Right cardiac atrium (tissue), 5 donors: ENCODE measurements at regions not wholly inside any gene's neighbourhood (a gene's known extent, or its start where the extent isn't known, plus 50 kb on each side); places are given as distances from the start of the nearest gene placed in this dataset.
"Not testable (repeated sequence)": the region's sequence is repeated elsewhere in the genome, so short reads cannot be mapped to it uniquely, and the experiment has no call there.

Experiments
- ATAC-seq, 2 donors: fragments of 200-7000 bp; cut with Tn5 transposase; one replicate each; pipeline versions ENCODE4 v1.8.0 to v1.9.1; 2020; ENCODE audit warnings: moderate library complexity in 2 of 2, mild to moderate bottlenecking in 1 of 2
- DNase-seq, 3 donors: peaks; one replicate each; pipeline ENCODE4 v3.0.0-alpha.2; 2020
- H3K27ac ChIP-seq: one replicate; pipeline ENCODE4 v1.5.1; 2013; ENCODE audit warnings: mild to moderate bottlenecking, low read length, control low read depth, moderate library complexity
- H3K27me3 ChIP-seq: one replicate; pipeline ENCODE4 v1.6.1; 2013; ENCODE audit not compliant: control insufficient read depth, insufficient read depth
- H3K4me1 ChIP-seq: one replicate; pipeline ENCODE4 v1.6.1; 2013; ENCODE audit warnings: low read length; ENCODE audit not compliant: control insufficient read depth, insufficient read depth
- H3K4me3 ChIP-seq: one replicate; pipeline ENCODE4 v1.5.1; 2013; ENCODE audit warnings: low read length, control low read depth
- H3K9me3 ChIP-seq: one replicate; pipeline ENCODE4 v1.6.1; 2013; ENCODE audit warnings: low read length; ENCODE audit not compliant: control insufficient read depth
- WGBS: extraction: QIAGEN DNeasy Blood & Tissue Kit; methylation state at CpG from one replicate; pipeline ENCODE4 v1.1.7; 2013; 5-methylcytosine and 5-hydroxymethylcytosine counted together
- intact Hi-C, 4 donors: fragments of 100-400 bp; cut with DNase I; formaldehyde crosslinking; loops; one replicate each; pipeline versions ENCODE4 v1.11.0 to v1.14.0; 2022 to 2023
- donor health status: healthy with polysubstance abuse.
- donor health status: DM: no; HTN: yes; CAD: no.
- donor health status: DM: no; HTN: no; CAD: no.
- donor health status: DM: no; HTN: yes; CAD: no; lungs with severe emphysema.
- donor health status: DM: yes; HTN: yes; CAD: no.

GRCh38 chr14:45976001-45976400 is 675.6 kb downstream of the RPL10L start:
- ATAC-seq = no peak
- H3K27ac ChIP-seq = no peak overlapping the region
- no peak for DNase-seq
- no peaks in the 10 kb centered on the region for H3K27me3 ChIP-seq
- no peaks in the 10 kb centered on the region for H3K9me3 ChIP-seq
- H3K4me3 ChIP-seq = no peak overlapping the region
- intact Hi-C loops = no loop called here
- H3K4me1 ChIP-seq = no peaks in the 10 kb centered on the region
- WGBS = 72% methylated on average over 2 of the region's 2 CpGs

GRCh38 chr14:45972416-45972815 is 679.2 kb downstream of the RPL10L start:
- Histone ChIP-seq H3K9me3 (no peaks in the 10 kb centered on the region), H3K4me1 (no peaks in the 10 kb centered on the region), H3K27me3 (no peaks in the 10 kb centered on the region), H3K4me3 (no peak overlapping the region), H3K27ac (no peak overlapping the region)
- WGBS = 78% methylated on average over 4 of the region's 4 CpGs
- ATAC-seq = no peak
- intact Hi-C loops = no loop called here
- DNase-seq = no peak

GRCh38 chr14:45970621-45971020 is 681.0 kb downstream of the RPL10L start:
- no peak overlapping the region for H3K4me3 ChIP-seq
- H3K9me3 ChIP-seq = no peaks in the 10 kb centered on the region
- no peaks in the 10 kb centered on the region for H3K4me1 ChIP-seq
- DNase-seq (no peak), ATAC-seq (no peak)
- WGBS = 74% methylated on average over 1 of the region's 1 CpG
- H3K27me3 ChIP-seq = no peaks in the 10 kb centered on the region
- no peak overlapping the region for H3K27ac ChIP-seq
- intact Hi-C loops = no loop called here

GRCh38 chr14:45968037-45968436 is 683.5 kb downstream of the RPL10L start:
- Histone ChIP-seq H3K9me3 (no peaks in the 10 kb centered on the region), H3K27me3 (no peaks in the 10 kb centered on the region), H3K4me3 (no peak overlapping the region), H3K27ac (no peak overlapping the region), H3K4me1 (no peaks in the 10 kb centered on the region)
- DNase-seq = no peak
- intact Hi-C loops = no loop called here
- ATAC-seq = no peak
- 61% methylated on average over 1 of the region's 1 CpG for WGBS

- no peak overlapping the region for H3K4me3 ChIP-seq
- WGBS = 58% methylated on average over 2 of the region's 2 CpGs
- no peak overlapping the region for H3K27ac ChIP-seq
- H3K4me1 ChIP-seq = no peaks in the 10 kb centered on the region
- DNase-seq = no peak
- no peaks in the 10 kb centered on the region for H3K27me3 ChIP-seq
- ATAC-seq = no peak
- intact Hi-C loops = no loop called here
- no peaks in the 10 kb centered on the region for H3K9me3 ChIP-seq
Observed at GRCh38 chr14:45949479-45949878, 696.5 kb upstream of the MIS18BP1 start.

- Histone ChIP-seq H3K27me3 (no peaks in the 10 kb centered on the region), H3K27ac (no peak overlapping the region), H3K4me1 (no peaks in the 10 kb centered on the region), H3K4me3 (no peak overlapping the region), H3K9me3 (no peaks in the 10 kb centered on the region)
- DNase-seq = no peak
- 79% methylated on average over 2 of the region's 2 CpGs for WGBS
- ATAC-seq = no peak
- intact Hi-C loops = no loop called here
Observed at GRCh38 chr14:45947830-45948229, 694.8 kb upstream of the MIS18BP1 start.

- H3K4me1 ChIP-seq = no peaks in the 10 kb centered on the region
- DNase-seq (no peak), ATAC-seq (no peak)
- H3K9me3 ChIP-seq = no peaks in the 10 kb centered on the region
- 67% methylated on average over 3 of the region's 3 CpGs for WGBS
- intact Hi-C loops = no loop called here
- no peak overlapping the region for H3K4me3 ChIP-seq
- no peak overlapping the region for H3K27ac ChIP-seq
- no peaks in the 10 kb centered on the region for H3K27me3 ChIP-seq
Observed at GRCh38 chr14:45946251-45946650, 693.2 kb upstream of the MIS18BP1 start.

- H3K4me1 ChIP-seq = no peaks in the 10 kb centered on the region
- DNase-seq (no peak), ATAC-seq (no peak)
- no peak overlapping the region for H3K27ac ChIP-seq
- intact Hi-C loops = no loop called here
- no peaks in the 10 kb centered on the region for H3K9me3 ChIP-seq
- no peak overlapping the region for H3K4me3 ChIP-seq
- no peaks in the 10 kb centered on the region for H3K27me3 ChIP-seq
Observed at GRCh38 chr14:45940318-45940717, 687.3 kb upstream of the MIS18BP1 start.

GRCh38 chr14:45939572-45939971 is 686.6 kb upstream of the MIS18BP1 start:
- Histone ChIP-seq H3K27ac (no peak overlapping the region), H3K27me3 (no peaks in the 10 kb centered on the region), H3K4me3 (no peak overlapping the region), H3K4me1 (no peaks in the 10 kb centered on the region), H3K9me3 (no peaks in the 10 kb centered on the region)
- DNase-seq (no peak), ATAC-seq (no peak)
- intact Hi-C loops = no loop called here

- DNase-seq, intact Hi-C loops, H3K9me3 ChIP-seq, H3K27ac ChIP-seq, H3K27me3 ChIP-seq, ATAC-seq, H3K4me3 ChIP-seq, H3K4me1 ChIP-seq: not testable (repeated sequence)
- 65% methylated on average over 3 of the region's 3 CpGs for WGBS
Observed at GRCh38 chr14:45919995-45920394, 667.0 kb upstream of the MIS18BP1 start.

GRCh38 chr14:45916340-45916953 is 663.4 kb upstream of the MIS18BP1 start:
- no peak overlapping the region for H3K4me3 ChIP-seq
- ATAC-seq (no peak), DNase-seq (no peak)
- 59% methylated on average over 3 of the region's 3 CpGs for WGBS
- no peak overlapping the region for H3K27ac ChIP-seq
- no peaks in the 10 kb centered on the region for H3K9me3 ChIP-seq
- H3K4me1 ChIP-seq = no peaks in the 10 kb centered on the region
- intact Hi-C loops = no loop called here
- no peaks in the 10 kb centered on the region for H3K27me3 ChIP-seq

- Histone ChIP-seq H3K27ac (no peak overlapping the region), H3K4me3 (no peak overlapping the region), H3K9me3 (no peaks in the 10 kb centered on the region), H3K4me1 (no peaks in the 10 kb centered on the region), H3K27me3 (no peaks in the 10 kb centered on the region)
- ATAC-seq = no peak
- 52% methylated on average over 1 of the region's 1 CpG for WGBS
- intact Hi-C loops = no loop called here
- no peak for DNase-seq
Observed at GRCh38 chr14:45907782-45908181, 654.8 kb upstream of the MIS18BP1 start.
